WTC11 (cell line): ENCODE measurements at regions not wholly inside any gene's neighbourhood (a gene's known extent, or its start where the extent isn't known, plus 50 kb on each side); places are given as distances from the start of the nearest gene placed in this dataset.

Source experiments
- ATAC-seq: fragments of 200-7000 bp; cut with Tn5 transposase; 2 replicates; pipeline ENCODE4 v1.10.0; 2021; ENCODE audit warnings: mild to moderate bottlenecking, moderate library complexity
- CTCF ChIA-PET: fragments of 300-600 bp; sonication (Branson Sonifier 250); formaldehyde crosslinking; loops from one replicate; lab custom pipeline; 2021; ENCODE audit warnings: antibody characterized with exemption; lab: Charles Lee
- POLR2A ChIA-PET: fragments of 350-600 bp; sonication (Branson Sonifier 250); formaldehyde crosslinking; loops from one replicate; lab custom pipeline; 2021; ENCODE audit warnings: antibody characterized with exemption; lab: Charles Lee
- DNase-seq: peaks from one replicate; pipeline ENCODE4 v3.0.0; 2021; ENCODE audit warnings: low spot score
- H3K27ac Mint-ChIP-seq: 2 replicates; pipeline ENCODE4 v1.8.0; 2021; ENCODE audit warnings: mixed read lengths
- H3K27me3 Mint-ChIP-seq: 2 replicates; pipeline ENCODE4 v1.8.0; 2021; ENCODE audit warnings: low read depth, mild to moderate bottlenecking, moderate library complexity, mixed read lengths
- H3K36me3 Mint-ChIP-seq: 2 replicates; pipeline ENCODE4 v1.8.0; 2021; ENCODE audit warnings: mixed read lengths
- H3K4me1 Mint-ChIP-seq: 2 replicates; pipeline ENCODE4 v1.8.0; 2022; ENCODE audit warnings: mixed read lengths
- H3K4me3 Mint-ChIP-seq: 2 replicates; pipeline ENCODE4 v1.8.0; 2021; ENCODE audit warnings: mild to moderate bottlenecking, moderate library complexity, mixed read lengths
- H3K9me3 Mint-ChIP-seq: 2 replicates; pipeline ENCODE4 v1.8.0; 2021; ENCODE audit warnings: mixed read lengths
- CDX4 ChIP-seq: fragments of 250-450 bp; sonication (Bioruptor Pico); IDR thresholded peaks from 2 replicates; pipeline ENCODE4 v1.9.0; 2021; ENCODE audit warnings: moderate library complexity, mild to moderate bottlenecking, inconsistent platforms, borderline replicate concordance
- CREB1 ChIP-seq: sonication (generic); formaldehyde crosslinking; IDR thresholded peaks from 2 replicates; pipeline ENCODE4 v1.8.0; 2023; ENCODE audit warnings: mild to moderate bottlenecking, missing genetic modification reagents
- CREM ChIP-seq: sonication (generic); formaldehyde crosslinking; IDR thresholded peaks from 2 replicates; pipeline ENCODE4 v1.8.1; 2022; ENCODE audit warnings: mild to moderate bottlenecking, missing genetic modification reagents, moderate library complexity
- EMX1 ChIP-seq: fragments of 250-450 bp; sonication (Bioruptor Pico); IDR thresholded peaks from 2 replicates; pipeline ENCODE4 v1.8.0; 2021; ENCODE audit warnings: mild to moderate bottlenecking
- FOXK1 ChIP-seq: sonication (generic); formaldehyde crosslinking; IDR thresholded peaks from 2 replicates; pipeline ENCODE4 v1.8.0; 2022; ENCODE audit warnings: mild to moderate bottlenecking, moderate library complexity, missing genetic modification reagents
- JUN ChIP-seq: sonication (generic); formaldehyde crosslinking; IDR thresholded peaks from 2 replicates; pipeline ENCODE4 v1.8.0; 2023; ENCODE audit warnings: mild to moderate bottlenecking, missing genetic modification reagents
- MYBL2 ChIP-seq: sonication (generic); formaldehyde crosslinking; IDR thresholded peaks from 2 replicates; pipeline ENCODE4 v1.8.1; 2023; ENCODE audit warnings: mild to moderate bottlenecking, moderate library complexity, missing genetic modification reagents
- NFYB ChIP-seq: sonication (generic); formaldehyde crosslinking; conservative IDR thresholded peaks from 2 replicates; pipeline ENCODE4 v1.8.0; 2022; ENCODE audit warnings: low read depth, missing genetic modification reagents
- OVOL2 ChIP-seq: fragments of 250-450 bp; sonication (Bioruptor Pico); IDR thresholded peaks from 2 replicates; pipeline ENCODE4 v1.9.0; 2021; ENCODE audit warnings: mild to moderate bottlenecking, borderline replicate concordance
- PRDM15 ChIP-seq: sonication (generic); formaldehyde crosslinking; IDR thresholded peaks from 2 replicates; pipeline ENCODE4 v1.8.0; 2022; ENCODE audit warnings: missing genetic modification reagents
- RELA ChIP-seq: sonication (generic); formaldehyde crosslinking; IDR thresholded peaks from 2 replicates; pipeline ENCODE4 v1.8.1; 2022; ENCODE audit warnings: missing genetic modification reagents, mild to moderate bottlenecking, borderline replicate concordance
- SMAD3 ChIP-seq: sonication (generic); formaldehyde crosslinking; IDR thresholded peaks from 2 replicates; pipeline ENCODE4 v1.8.0; 2022; ENCODE audit warnings: missing genetic modification reagents, mild to moderate bottlenecking, borderline replicate concordance
- SMAD4 ChIP-seq: sonication (generic); formaldehyde crosslinking; IDR thresholded peaks from 2 replicates; pipeline ENCODE4 v1.8.0; 2022; ENCODE audit warnings: mild to moderate bottlenecking, missing genetic modification reagents
- ZMAT4 ChIP-seq: fragments of 250-450 bp; sonication (Bioruptor Pico); IDR thresholded peaks from 2 replicates; pipeline ENCODE4 v1.9.0; 2021; ENCODE audit warnings: mild to moderate bottlenecking
- ZNF232 ChIP-seq: sonication (generic); formaldehyde crosslinking; IDR thresholded peaks from 2 replicates; pipeline ENCODE4 v1.8.0; 2022; ENCODE audit warnings: mild to moderate bottlenecking, missing genetic modification reagents
- ZNF263 ChIP-seq: sonication (generic); formaldehyde crosslinking; IDR thresholded peaks from 2 replicates; pipeline ENCODE4 v1.8.1; 2022; ENCODE audit warnings: low read depth, mild to moderate bottlenecking, moderate library complexity, missing genetic modification reagents
- ZNF671 ChIP-seq: fragments of 250-450 bp; sonication (Bioruptor Pico); IDR thresholded peaks from 2 replicates; pipeline ENCODE4 v1.8.0; 2021; ENCODE audit warnings: mild to moderate bottlenecking
- TF ChIP-seq, protein P1 (sequence below): sonication (generic); formaldehyde crosslinking; IDR thresholded peaks from 2 replicates; pipeline ENCODE4 v1.8.0; 2022; ENCODE audit warnings: mild to moderate bottlenecking, missing genetic modification reagents
- TF ChIP-seq, protein P2 (sequence below): sonication (generic); formaldehyde crosslinking; IDR thresholded peaks from 2 replicates; pipeline ENCODE4 v1.8.0; 2023; ENCODE audit warnings: missing genetic modification reagents
- TF ChIP-seq, protein P3 (sequence below): sonication (generic); formaldehyde crosslinking; IDR thresholded peaks from 2 replicates; pipeline ENCODE4 v1.8.0; 2023; ENCODE audit warnings: mild to moderate bottlenecking, missing genetic modification reagents
- TF ChIP-seq, protein P4 (sequence below): sonication (generic); formaldehyde crosslinking; IDR thresholded peaks from 2 replicates; pipeline ENCODE4 v1.8.1; 2023; ENCODE audit warnings: mild to moderate bottlenecking, missing genetic modification reagents, moderate library complexity
- TF ChIP-seq, protein P5 (sequence below): sonication (generic); formaldehyde crosslinking; IDR thresholded peaks from 2 replicates; pipeline ENCODE4 v1.8.1; 2023; ENCODE audit warnings: mild to moderate bottlenecking, missing genetic modification reagents
- TF ChIP-seq, protein P6 (sequence below): fragments of 250-450 bp; sonication (Bioruptor Pico); IDR thresholded peaks from 2 replicates; pipeline ENCODE4 v2.1.2; 2022; ENCODE audit warnings: mild to moderate bottlenecking, moderate library complexity

GRCh38 chr1:208917723-208918122, 665.8 kb upstream of the CAMK1G start (continued):
- TF ChIP-seq PRDM15 (CRISPR knock-in tag): no peak
- TF ChIP-seq, protein P1, sequence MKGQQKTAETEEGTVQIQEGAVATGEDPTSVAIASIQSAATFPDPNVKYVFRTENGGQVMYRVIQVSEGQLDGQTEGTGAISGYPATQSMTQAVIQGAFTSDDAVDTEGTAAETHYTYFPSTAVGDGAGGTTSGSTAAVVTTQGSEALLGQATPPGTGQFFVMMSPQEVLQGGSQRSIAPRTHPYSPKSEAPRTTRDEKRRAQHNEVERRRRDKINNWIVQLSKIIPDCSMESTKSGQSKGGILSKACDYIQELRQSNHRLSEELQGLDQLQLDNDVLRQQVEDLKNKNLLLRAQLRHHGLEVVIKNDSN: no peak

- ATAC-seq (no peak), DNase-seq (no peak)
- H3K4me1 Mint-ChIP-seq: peaks cover 10% of the 10 kb centered on the region
- POLR2A ChIA-PET: no interaction called here
- H3K9me3 Mint-ChIP-seq: peaks cover 14% of the 10 kb centered on the region
- no peaks in the 10 kb centered on the region for H3K36me3 Mint-ChIP-seq
- H3K4me3 Mint-ChIP-seq: no peak overlapping the region
- TF ChIP-seq ZMAT4 (no peak), CREB1 (CRISPR knock-in tag) (no peak), FOXK1 (CRISPR knock-in tag) (no peak)
- TF ChIP-seq, protein P2, sequence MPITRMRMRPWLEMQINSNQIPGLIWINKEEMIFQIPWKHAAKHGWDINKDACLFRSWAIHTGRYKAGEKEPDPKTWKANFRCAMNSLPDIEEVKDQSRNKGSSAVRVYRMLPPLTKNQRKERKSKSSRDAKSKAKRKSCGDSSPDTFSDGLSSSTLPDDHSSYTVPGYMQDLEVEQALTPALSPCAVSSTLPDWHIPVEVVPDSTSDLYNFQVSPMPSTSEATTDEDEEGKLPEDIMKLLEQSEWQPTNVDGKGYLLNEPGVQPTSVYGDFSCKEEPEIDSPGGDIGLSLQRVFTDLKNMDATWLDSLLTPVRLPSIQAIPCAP (CRISPR knock-in tag): no peak
- CTCF ChIA-PET: no interaction called here
- H3K27me3 Mint-ChIP-seq: no peaks in the 10 kb centered on the region; the same call in 1 of the 2 replicates
- no peak overlapping the region for H3K27ac Mint-ChIP-seq
Observed at GRCh38 chr1:208918160-208918559, 665.4 kb upstream of the CAMK1G start.

DNA sequence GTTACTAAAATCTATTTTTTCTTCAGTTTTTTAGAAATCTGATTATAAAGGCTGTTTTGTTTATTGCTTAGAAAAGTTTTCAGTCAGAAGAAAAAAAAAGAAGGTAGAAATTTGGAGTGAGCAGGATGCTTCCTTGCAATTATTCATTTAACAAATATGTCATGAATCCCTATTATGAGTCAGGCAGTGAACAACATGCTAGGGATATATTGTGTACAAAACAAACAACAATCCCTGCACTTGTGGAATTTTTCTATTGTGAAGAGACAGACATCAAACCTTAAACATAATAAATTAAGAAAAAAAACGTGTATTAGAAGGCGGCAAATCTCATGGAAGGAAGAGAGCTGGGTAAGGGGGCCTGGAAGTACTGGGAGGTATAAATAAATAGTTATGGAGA, 664.1 kb upstream of the CAMK1G start:
- DNase-seq: no peak
- Mint-ChIP-seq H3K4me3 (no peak overlapping the region), H3K27me3 (no peaks in the 10 kb centered on the region), H3K9me3 (peaks cover 12% of the 10 kb centered on the region), H3K27ac (no peak overlapping the region), H3K36me3 (no peaks in the 10 kb centered on the region), H3K4me1 (peaks cover 16% of the 10 kb centered on the region)
- ATAC-seq: no peak
- POLR2A ChIA-PET: no interaction called here
- CTCF ChIA-PET: no interaction called here
- no peak for TF ChIP-seq JUN (CRISPR knock-in tag)
- TF ChIP-seq ZNF263 (CRISPR knock-in tag): no peak
- no peak for TF ChIP-seq OVOL2
- no peak for TF ChIP-seq RELA (CRISPR knock-in tag)
- TF ChIP-seq, protein P3, sequence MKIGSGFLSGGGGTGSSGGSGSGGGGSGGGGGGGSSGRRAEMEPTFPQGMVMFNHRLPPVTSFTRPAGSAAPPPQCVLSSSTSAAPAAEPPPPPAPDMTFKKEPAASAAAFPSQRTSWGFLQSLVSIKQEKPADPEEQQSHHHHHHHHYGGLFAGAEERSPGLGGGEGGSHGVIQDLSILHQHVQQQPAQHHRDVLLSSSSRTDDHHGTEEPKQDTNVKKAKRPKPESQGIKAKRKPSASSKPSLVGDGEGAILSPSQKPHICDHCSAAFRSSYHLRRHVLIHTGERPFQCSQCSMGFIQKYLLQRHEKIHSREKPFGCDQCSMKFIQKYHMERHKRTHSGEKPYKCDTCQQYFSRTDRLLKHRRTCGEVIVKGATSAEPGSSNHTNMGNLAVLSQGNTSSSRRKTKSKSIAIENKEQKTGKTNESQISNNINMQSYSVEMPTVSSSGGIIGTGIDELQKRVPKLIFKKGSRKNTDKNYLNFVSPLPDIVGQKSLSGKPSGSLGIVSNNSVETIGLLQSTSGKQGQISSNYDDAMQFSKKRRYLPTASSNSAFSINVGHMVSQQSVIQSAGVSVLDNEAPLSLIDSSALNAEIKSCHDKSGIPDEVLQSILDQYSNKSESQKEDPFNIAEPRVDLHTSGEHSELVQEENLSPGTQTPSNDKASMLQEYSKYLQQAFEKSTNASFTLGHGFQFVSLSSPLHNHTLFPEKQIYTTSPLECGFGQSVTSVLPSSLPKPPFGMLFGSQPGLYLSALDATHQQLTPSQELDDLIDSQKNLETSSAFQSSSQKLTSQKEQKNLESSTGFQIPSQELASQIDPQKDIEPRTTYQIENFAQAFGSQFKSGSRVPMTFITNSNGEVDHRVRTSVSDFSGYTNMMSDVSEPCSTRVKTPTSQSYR (CRISPR knock-in tag): no peak
- TF ChIP-seq, protein P4, sequence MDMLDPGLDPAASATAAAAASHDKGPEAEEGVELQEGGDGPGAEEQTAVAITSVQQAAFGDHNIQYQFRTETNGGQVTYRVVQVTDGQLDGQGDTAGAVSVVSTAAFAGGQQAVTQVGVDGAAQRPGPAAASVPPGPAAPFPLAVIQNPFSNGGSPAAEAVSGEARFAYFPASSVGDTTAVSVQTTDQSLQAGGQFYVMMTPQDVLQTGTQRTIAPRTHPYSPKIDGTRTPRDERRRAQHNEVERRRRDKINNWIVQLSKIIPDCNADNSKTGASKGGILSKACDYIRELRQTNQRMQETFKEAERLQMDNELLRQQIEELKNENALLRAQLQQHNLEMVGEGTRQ (CRISPR knock-in tag): no peak
- TF ChIP-seq SMAD3: no peak
- TF ChIP-seq CDX4 (CRISPR knock-in tag): no peak
- TF ChIP-seq, protein P5, sequence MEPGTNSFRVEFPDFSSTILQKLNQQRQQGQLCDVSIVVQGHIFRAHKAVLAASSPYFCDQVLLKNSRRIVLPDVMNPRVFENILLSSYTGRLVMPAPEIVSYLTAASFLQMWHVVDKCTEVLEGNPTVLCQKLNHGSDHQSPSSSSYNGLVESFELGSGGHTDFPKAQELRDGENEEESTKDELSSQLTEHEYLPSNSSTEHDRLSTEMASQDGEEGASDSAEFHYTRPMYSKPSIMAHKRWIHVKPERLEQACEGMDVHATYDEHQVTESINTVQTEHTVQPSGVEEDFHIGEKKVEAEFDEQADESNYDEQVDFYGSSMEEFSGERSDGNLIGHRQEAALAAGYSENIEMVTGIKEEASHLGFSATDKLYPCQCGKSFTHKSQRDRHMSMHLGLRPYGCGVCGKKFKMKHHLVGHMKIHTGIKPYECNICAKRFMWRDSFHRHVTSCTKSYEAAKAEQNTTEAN: no peak
- no peak for TF ChIP-seq MYBL2 (CRISPR knock-in tag)
- no peak for TF ChIP-seq ZNF671
- no peak for TF ChIP-seq CREM (CRISPR knock-in tag)
- no peak for TF ChIP-seq SMAD4 (CRISPR knock-in tag)
- TF ChIP-seq, protein P6, sequence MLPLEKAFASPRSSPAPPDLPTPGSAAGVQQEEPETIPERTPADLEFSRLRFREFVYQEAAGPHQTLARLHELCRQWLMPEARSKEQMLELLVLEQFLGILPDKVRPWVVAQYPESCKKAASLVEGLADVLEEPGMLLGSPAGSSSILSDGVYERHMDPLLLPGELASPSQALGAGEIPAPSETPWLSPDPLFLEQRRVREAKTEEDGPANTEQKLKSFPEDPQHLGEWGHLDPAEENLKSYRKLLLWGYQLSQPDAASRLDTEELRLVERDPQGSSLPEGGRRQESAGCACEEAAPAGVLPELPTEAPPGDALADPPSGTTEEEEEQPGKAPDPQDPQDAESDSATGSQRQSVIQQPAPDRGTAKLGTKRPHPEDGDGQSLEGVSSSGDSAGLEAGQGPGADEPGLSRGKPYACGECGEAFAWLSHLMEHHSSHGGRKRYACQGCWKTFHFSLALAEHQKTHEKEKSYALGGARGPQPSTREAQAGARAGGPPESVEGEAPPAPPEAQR (CRISPR knock-in tag): no peak
- TF ChIP-seq EMX1 (CRISPR knock-in tag): no peak
- TF ChIP-seq ZNF232: no peak
- no peak for TF ChIP-seq NFYB (CRISPR knock-in tag)
